ENCODE measurements at regions not wholly inside any gene's neighbourhood (a gene's known extent, or its start where the extent isn't known, plus 50 kb on each side); places are given as distances from the start of the nearest gene placed in this dataset.

GRCh38 chr3:181862502-181862901 lies 150.8 kb downstream of the SOX2 start:
- DNase-seq (ENCODE audit: extremely low spot score, unreplicated experiment) = no peak
- no peaks in the 10 kb centered on the region for H3K4me1 Mint-ChIP-seq (ENCODE audit: unreplicated experiment)
- H3K27ac Mint-ChIP-seq (ENCODE audit: unreplicated experiment) = no peak overlapping the region
- no peaks in the 10 kb centered on the region for H3K9me3 Mint-ChIP-seq (ENCODE audit: unreplicated experiment)
- no peaks in the 10 kb centered on the region for H3K36me3 Mint-ChIP-seq (ENCODE audit: unreplicated experiment)
- TF ChIP-seq CTCF (IDR thresholded peaks at IDR 0.05) = no peak
- H3K27me3 Mint-ChIP-seq (ENCODE audit: unreplicated experiment) = no peaks in the 10 kb centered on the region
- no peak overlapping the region for H3K4me3 Mint-ChIP-seq (ENCODE audit: unreplicated experiment)

GRCh38 chr3:181868576-181869082 lies 156.9 kb downstream of the SOX2 start:
- no peaks in the 10 kb centered on the region for H3K9me3 Mint-ChIP-seq (ENCODE audit: unreplicated experiment)
- no peaks in the 10 kb centered on the region for H3K36me3 Mint-ChIP-seq (ENCODE audit: unreplicated experiment)
- DNase-seq (ENCODE audit: extremely low spot score, unreplicated experiment) = no peak
- no peak overlapping the region for H3K27ac Mint-ChIP-seq (ENCODE audit: unreplicated experiment)
- no peaks in the 10 kb centered on the region for H3K4me1 Mint-ChIP-seq (ENCODE audit: unreplicated experiment)
- H3K4me3 Mint-ChIP-seq (ENCODE audit: unreplicated experiment) = no peak overlapping the region
- no peak for TF ChIP-seq CTCF (IDR thresholded peaks at IDR 0.05)
- no peaks in the 10 kb centered on the region for H3K27me3 Mint-ChIP-seq (ENCODE audit: unreplicated experiment)

- no peaks in the 10 kb centered on the region for H3K36me3 Mint-ChIP-seq (ENCODE audit: unreplicated experiment)
- DNase-seq (ENCODE audit: extremely low spot score, unreplicated experiment) = no peak
- H3K27me3 Mint-ChIP-seq (ENCODE audit: unreplicated experiment) = no peaks in the 10 kb centered on the region
- no peaks in the 10 kb centered on the region for H3K4me1 Mint-ChIP-seq (ENCODE audit: unreplicated experiment)
- no peaks in the 10 kb centered on the region for H3K9me3 Mint-ChIP-seq (ENCODE audit: unreplicated experiment)
- no peak for TF ChIP-seq CTCF (IDR thresholded peaks at IDR 0.05)
- H3K4me3 Mint-ChIP-seq (ENCODE audit: unreplicated experiment) = no peak overlapping the region
- no peak overlapping the region for H3K27ac Mint-ChIP-seq (ENCODE audit: unreplicated experiment)
Measured at GRCh38 chr3:181872887-181873286, 161.2 kb downstream of the SOX2 start.

GRCh38 chr3:181879926-181880325 lies 168.2 kb downstream of the SOX2 start:
- H3K4me3 Mint-ChIP-seq (ENCODE audit: unreplicated experiment) = no peak overlapping the region
- no peaks in the 10 kb centered on the region for H3K9me3 Mint-ChIP-seq (ENCODE audit: unreplicated experiment)
- H3K27ac Mint-ChIP-seq (ENCODE audit: unreplicated experiment) = no peak overlapping the region
- H3K4me1 Mint-ChIP-seq (ENCODE audit: unreplicated experiment) = no peaks in the 10 kb centered on the region
- no peaks in the 10 kb centered on the region for H3K27me3 Mint-ChIP-seq (ENCODE audit: unreplicated experiment)
- no peak for DNase-seq (ENCODE audit: extremely low spot score, unreplicated experiment)
- no peaks in the 10 kb centered on the region for H3K36me3 Mint-ChIP-seq (ENCODE audit: unreplicated experiment)
- TF ChIP-seq CTCF (IDR thresholded peaks at IDR 0.05) = no peak

GRCh38 chr3:181880331-181880730 lies 168.6 kb downstream of the SOX2 start:
- Mint-ChIP-seq H3K27ac (ENCODE audit: unreplicated experiment) (no peak overlapping the region), H3K36me3 (ENCODE audit: unreplicated experiment) (no peaks in the 10 kb centered on the region), H3K4me3 (ENCODE audit: unreplicated experiment) (no peak overlapping the region), H3K9me3 (ENCODE audit: unreplicated experiment) (no peaks in the 10 kb centered on the region), H3K4me1 (ENCODE audit: unreplicated experiment) (no peaks in the 10 kb centered on the region), H3K27me3 (ENCODE audit: unreplicated experiment) (no peaks in the 10 kb centered on the region)
- DNase-seq (ENCODE audit: extremely low spot score, unreplicated experiment) = no peak
- no peak for TF ChIP-seq CTCF (IDR thresholded peaks at IDR 0.05)

Measured in osteocyte (in vitro differentiated cells).